NB4 (cell line): ENCODE measurements at regions not wholly inside any gene's neighbourhood (a gene's known extent, or its start where the extent isn't known, plus 50 kb on each side); places are given as distances from the start of the nearest gene placed in this dataset.
A peak's percentile ranks its signal among the peaks of the same experiment; 100 is the strongest.

ENCODE experiments used
- DNase-seq: peaks from one replicate; pipeline ENCODE4 v3.0.0; 2010; ENCODE audit warnings: low read depth
- H3K4me3 ChIP-seq: one replicate; pipeline ENCODE4 v1.5.1; 2011; ENCODE audit warnings: mild to moderate bottlenecking, low read depth, low read length, moderate library complexity
- MYC ChIP-seq: IDR thresholded peaks from 2 replicates; pipeline ENCODE4 v1.6.1; 2011; ENCODE audit warnings: low read depth, low read length
- POLR2A ChIP-seq: IDR thresholded peaks from 2 replicates; pipeline ENCODE4 v1.6.1; 2011; ENCODE audit warnings: mild to moderate bottlenecking; ENCODE audit not compliant: insufficient read length; ENCODE audit errors: extremely low read depth
- TF ChIP-seq, protein P1 (sequence below): IDR thresholded peaks from one replicate; pipeline ENCODE4 v1.5.1; 2012; ENCODE audit warnings: low read depth, low read length
- TF ChIP-seq, protein P2 (sequence below): IDR thresholded peaks from 2 replicates; pipeline ENCODE4 v1.6.1; 2011; ENCODE audit warnings: low read depth, low read length

DNA sequence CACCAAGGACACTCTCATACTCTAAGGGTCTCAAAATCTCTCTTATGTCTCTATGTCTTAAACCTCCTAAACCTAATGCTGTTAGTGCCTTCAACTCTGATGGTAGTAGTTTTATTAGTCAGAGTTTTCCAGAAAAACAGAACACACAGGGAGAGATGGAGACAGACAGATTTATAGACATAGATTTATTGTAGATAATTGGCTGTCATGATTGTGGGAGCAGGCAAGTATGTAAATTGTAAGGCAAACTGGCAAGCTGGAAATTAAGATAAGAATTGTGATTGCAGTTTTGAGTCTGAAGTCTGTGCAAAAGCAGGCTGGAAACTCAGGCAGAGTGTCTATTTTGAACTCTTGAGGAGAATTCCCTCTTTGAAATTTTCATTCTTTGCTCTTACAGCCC, 96.3 kb upstream of the ROBO1 start:
- TF ChIP-seq, protein P1, sequence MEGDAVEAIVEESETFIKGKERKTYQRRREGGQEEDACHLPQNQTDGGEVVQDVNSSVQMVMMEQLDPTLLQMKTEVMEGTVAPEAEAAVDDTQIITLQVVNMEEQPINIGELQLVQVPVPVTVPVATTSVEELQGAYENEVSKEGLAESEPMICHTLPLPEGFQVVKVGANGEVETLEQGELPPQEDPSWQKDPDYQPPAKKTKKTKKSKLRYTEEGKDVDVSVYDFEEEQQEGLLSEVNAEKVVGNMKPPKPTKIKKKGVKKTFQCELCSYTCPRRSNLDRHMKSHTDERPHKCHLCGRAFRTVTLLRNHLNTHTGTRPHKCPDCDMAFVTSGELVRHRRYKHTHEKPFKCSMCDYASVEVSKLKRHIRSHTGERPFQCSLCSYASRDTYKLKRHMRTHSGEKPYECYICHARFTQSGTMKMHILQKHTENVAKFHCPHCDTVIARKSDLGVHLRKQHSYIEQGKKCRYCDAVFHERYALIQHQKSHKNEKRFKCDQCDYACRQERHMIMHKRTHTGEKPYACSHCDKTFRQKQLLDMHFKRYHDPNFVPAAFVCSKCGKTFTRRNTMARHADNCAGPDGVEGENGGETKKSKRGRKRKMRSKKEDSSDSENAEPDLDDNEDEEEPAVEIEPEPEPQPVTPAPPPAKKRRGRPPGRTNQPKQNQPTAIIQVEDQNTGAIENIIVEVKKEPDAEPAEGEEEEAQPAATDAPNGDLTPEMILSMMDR: no peak
- TF ChIP-seq POLR2A: no peak
- TF ChIP-seq, protein P2, sequence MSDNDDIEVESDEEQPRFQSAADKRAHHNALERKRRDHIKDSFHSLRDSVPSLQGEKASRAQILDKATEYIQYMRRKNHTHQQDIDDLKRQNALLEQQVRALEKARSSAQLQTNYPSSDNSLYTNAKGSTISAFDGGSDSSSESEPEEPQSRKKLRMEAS: no peak
- TF ChIP-seq MYC: no peak
- no peak overlapping the region for H3K4me3 ChIP-seq
- DNase-seq: no peak

DNA sequence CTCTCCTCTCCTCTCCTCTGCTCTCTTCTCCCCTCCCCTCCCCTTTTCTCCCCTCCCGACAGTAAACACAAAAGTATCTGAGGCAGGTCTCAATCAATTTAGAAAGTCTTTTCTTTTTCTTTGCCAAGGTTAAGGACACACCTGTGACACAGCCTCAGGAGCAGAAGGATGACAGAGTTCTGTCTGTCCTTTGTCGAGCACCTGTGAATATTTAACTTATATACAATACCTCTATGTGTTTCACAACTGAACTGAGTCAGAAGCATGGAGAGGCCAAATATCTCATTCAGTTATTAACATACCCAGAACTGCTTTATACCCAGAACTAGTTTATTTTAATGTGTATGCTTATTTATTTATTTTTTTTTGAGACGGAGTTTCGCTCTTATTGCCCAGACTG, 81.1 kb upstream of the ROBO1 start:
- DNase-seq: no peak
- H3K4me3 ChIP-seq: no peak overlapping the region
- no peak for TF ChIP-seq POLR2A
- TF ChIP-seq, protein P2: no peak

DNA sequence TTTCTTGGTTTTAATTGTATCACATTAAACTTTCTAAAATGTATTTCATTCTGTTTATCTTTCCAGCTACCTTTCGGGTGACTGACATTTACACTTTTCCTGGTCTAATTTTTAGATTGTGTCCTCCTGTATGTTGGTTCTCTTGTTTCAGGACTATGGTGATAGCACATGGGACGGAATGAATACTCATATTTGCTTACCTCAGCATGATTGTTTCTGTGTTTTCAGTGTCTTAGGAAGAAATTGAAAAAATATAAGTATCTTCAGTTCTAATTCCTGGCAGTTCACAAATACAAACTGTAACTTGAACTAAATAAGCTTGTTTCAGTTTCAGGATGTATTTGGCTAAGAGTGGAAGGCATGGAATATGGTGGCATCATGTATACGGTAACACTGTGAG, 80.1 kb upstream of the ROBO1 start:
- no peak for TF ChIP-seq POLR2A
- TF ChIP-seq, protein P1: no peak
- no peak for TF ChIP-seq MYC
- TF ChIP-seq, protein P2: no peak
- no peak for DNase-seq
- no peak overlapping the region for H3K4me3 ChIP-seq

DNA sequence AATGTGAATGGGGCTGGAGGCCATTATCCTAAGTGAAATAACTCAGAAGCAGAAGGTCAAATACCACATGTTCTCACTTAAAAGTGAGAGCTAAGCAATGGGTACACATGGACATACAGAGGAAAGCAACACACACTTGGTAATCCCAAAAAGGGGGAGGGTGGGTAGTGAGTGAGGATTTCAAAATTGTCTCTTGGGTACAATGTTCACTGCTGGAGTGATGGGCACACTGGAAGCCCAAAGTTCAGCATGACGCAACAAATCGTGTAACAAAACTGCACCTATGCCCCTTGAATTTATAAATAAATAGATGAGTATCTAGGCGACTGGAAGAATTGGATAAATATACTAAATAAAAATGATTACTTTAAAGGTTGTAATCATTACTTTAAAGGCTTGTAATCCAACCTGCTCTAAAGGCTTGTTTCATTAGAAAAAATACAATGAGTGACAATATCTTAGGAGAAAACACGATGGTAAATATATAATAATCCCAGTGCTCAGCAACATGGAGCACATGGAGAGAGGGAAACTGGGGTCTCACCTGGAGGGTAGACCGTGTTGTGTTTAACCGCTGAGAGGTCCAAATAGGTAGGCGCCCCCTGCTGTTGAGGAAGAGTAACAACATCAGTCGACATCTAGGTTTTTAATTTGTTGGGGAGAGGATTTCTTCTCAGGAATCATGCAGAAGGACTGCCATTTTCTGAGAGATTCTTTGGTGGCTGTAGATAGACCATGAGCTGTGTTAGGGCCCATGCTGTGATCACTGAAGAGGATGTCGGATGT, 78.5 kb upstream of the ROBO1 start:
- TF ChIP-seq, protein P1: peak; percentile 79
- no peak for TF ChIP-seq MYC
- peak; percentile 28 for DNase-seq
- H3K4me3 ChIP-seq: no peak overlapping the region

DNA sequence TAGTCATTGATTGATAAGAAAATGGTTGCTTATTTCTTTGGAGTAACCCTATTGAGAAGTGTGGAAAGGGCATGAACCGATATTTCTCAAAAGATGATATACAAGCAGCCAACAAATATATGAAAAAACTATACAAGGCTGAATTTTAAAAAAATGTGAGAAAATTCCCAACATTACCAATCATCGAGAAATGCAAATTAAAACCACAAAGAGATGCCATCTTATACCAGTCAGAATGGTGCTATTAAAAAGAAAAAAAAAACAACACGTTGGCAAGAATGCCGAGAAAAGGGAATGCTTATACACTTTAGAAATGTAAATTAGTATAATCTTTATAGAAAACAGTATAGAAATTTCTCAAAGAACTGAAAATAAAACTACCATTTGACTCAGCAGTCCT, 77.7 kb upstream of the ROBO1 start:
- TF ChIP-seq POLR2A (no peak), MYC (no peak)
- TF ChIP-seq, protein P1: no peak
- TF ChIP-seq, protein P2: no peak
- DNase-seq: no peak
- no peak overlapping the region for H3K4me3 ChIP-seq

DNA sequence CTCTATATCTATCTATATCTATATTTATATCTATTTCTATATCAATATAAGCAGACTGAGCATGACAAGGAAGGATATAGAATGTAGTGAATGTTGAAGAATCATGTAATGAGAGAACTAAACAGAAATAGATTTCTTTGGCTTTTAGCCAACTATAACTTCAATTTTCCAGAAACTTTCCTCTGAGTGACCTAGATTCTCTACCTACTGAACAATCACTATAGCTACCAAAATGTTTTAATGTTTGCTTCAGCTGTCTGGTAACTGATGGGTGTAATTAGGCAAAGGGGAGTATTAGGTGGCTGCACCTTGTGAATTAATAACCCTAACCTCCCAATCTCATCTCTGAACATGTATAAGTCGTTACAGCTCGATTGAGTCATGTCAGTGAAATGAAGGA, 76.4 kb upstream of the ROBO1 start:
- DNase-seq: no peak
- no peak overlapping the region for H3K4me3 ChIP-seq
- TF ChIP-seq POLR2A: no peak
- TF ChIP-seq, protein P1: no peak
- TF ChIP-seq, protein P2: no peak
- TF ChIP-seq MYC: no peak
